ENCODE measurements at regions not wholly inside any gene's neighbourhood (a gene's known extent, or its start where the extent isn't known, plus 50 kb on each side); places are given as distances from the start of the nearest gene placed in this dataset.
"Not testable (repeated sequence)": the region's sequence is repeated elsewhere in the genome, so short reads cannot be mapped to it uniquely, and the experiment has no call there.

GRCh38 chr16:16937576-16937975 lies 533.2 kb downstream of the XYLT1 start:
- H3K9me3 ChIP-seq (ENCODE audit: low read depth, low read length): no peaks in the 10 kb centered on the region
- no peak for TF ChIP-seq CTCF (IDR thresholded peaks at IDR 0.05; ENCODE audit: extremely low read depth, low read depth, low read length)
- no peaks in the 10 kb centered on the region for H3K36me3 ChIP-seq (ENCODE audit: insufficient read depth, low read length)
- H4K20me1 ChIP-seq (ENCODE audit: insufficient read depth, low read length): no peaks in the 10 kb centered on the region
- no peaks in the 10 kb centered on the region for H3K27me3 ChIP-seq (ENCODE audit: insufficient read depth, low read length)
- no peak overlapping the region for H3K4me2 ChIP-seq (ENCODE audit: insufficient read depth, low read length)
- no peak overlapping the region for H2AFZ ChIP-seq (ENCODE audit: low read length)
- H3K79me2 ChIP-seq (ENCODE audit: insufficient read depth, low read length): no peaks in the 10 kb centered on the region
- DNase-seq (ENCODE audit: insufficient read length, low spot score, missing footprints): no peak
- H3K4me3 ChIP-seq (ENCODE audit: insufficient read depth, low read length): no peak overlapping the region
- no peaks in the 10 kb centered on the region for H3K4me1 ChIP-seq (ENCODE audit: insufficient read depth, low read length)
- H3K27ac ChIP-seq (ENCODE audit: low read depth, low read length): no peak overlapping the region

GRCh38 chr16:16938009-16938408 lies 532.8 kb downstream of the XYLT1 start:
- no peak for DNase-seq (ENCODE audit: insufficient read length, low spot score, missing footprints)

GRCh38 chr16:16938980-16939379 lies 531.8 kb downstream of the XYLT1 start:
- no peaks in the 10 kb centered on the region for H4K20me1 ChIP-seq (ENCODE audit: insufficient read depth, low read length)
- no peaks in the 10 kb centered on the region for H3K9me3 ChIP-seq (ENCODE audit: low read depth, low read length)
- no peak for TF ChIP-seq CTCF (IDR thresholded peaks at IDR 0.05; ENCODE audit: extremely low read depth, low read depth, low read length)
- no peak overlapping the region for H3K4me2 ChIP-seq (ENCODE audit: insufficient read depth, low read length)
- no peak overlapping the region for H3K4me3 ChIP-seq (ENCODE audit: insufficient read depth, low read length)
- H3K27me3 ChIP-seq (ENCODE audit: insufficient read depth, low read length): no peaks in the 10 kb centered on the region
- no peak overlapping the region for H3K27ac ChIP-seq (ENCODE audit: low read depth, low read length)
- no peaks in the 10 kb centered on the region for H3K36me3 ChIP-seq (ENCODE audit: insufficient read depth, low read length)
- H3K4me1 ChIP-seq (ENCODE audit: insufficient read depth, low read length): no peaks in the 10 kb centered on the region
- no peaks in the 10 kb centered on the region for H3K79me2 ChIP-seq (ENCODE audit: insufficient read depth, low read length)
- H2AFZ ChIP-seq (ENCODE audit: low read length): no peak overlapping the region
- no peak for DNase-seq (ENCODE audit: insufficient read length, low spot score, missing footprints)

More at GRCh38 chr16:16938009-16938408, 532.8 kb downstream of the XYLT1 start:
- no peak overlapping the region for H3K4me2 ChIP-seq (ENCODE audit: insufficient read depth, low read length)
- no peaks in the 10 kb centered on the region for H3K9me3 ChIP-seq (ENCODE audit: low read depth, low read length)
- H3K4me3 ChIP-seq (ENCODE audit: insufficient read depth, low read length): no peak overlapping the region
- H2AFZ ChIP-seq (ENCODE audit: low read length): no peak overlapping the region
- no peaks in the 10 kb centered on the region for H3K4me1 ChIP-seq (ENCODE audit: insufficient read depth, low read length)
- no peaks in the 10 kb centered on the region for H3K36me3 ChIP-seq (ENCODE audit: insufficient read depth, low read length)
- no peaks in the 10 kb centered on the region for H3K27me3 ChIP-seq (ENCODE audit: insufficient read depth, low read length)
- no peak for TF ChIP-seq CTCF (IDR thresholded peaks at IDR 0.05; ENCODE audit: extremely low read depth, low read depth, low read length)
- H3K79me2 ChIP-seq (ENCODE audit: insufficient read depth, low read length): no peaks in the 10 kb centered on the region
- no peaks in the 10 kb centered on the region for H4K20me1 ChIP-seq (ENCODE audit: insufficient read depth, low read length)
- no peak overlapping the region for H3K27ac ChIP-seq (ENCODE audit: low read depth, low read length)

- Histone ChIP-seq H3K27ac (ENCODE audit: low read depth, low read length) (no peak overlapping the region), H3K36me3 (ENCODE audit: insufficient read depth, low read length) (no peaks in the 10 kb centered on the region), H3K4me3 (ENCODE audit: insufficient read depth, low read length) (no peak overlapping the region), H3K79me2 (ENCODE audit: insufficient read depth, low read length) (no peaks in the 10 kb centered on the region), H4K20me1 (ENCODE audit: insufficient read depth, low read length) (no peaks in the 10 kb centered on the region), H3K27me3 (ENCODE audit: insufficient read depth, low read length) (no peaks in the 10 kb centered on the region), H3K4me1 (ENCODE audit: insufficient read depth, low read length) (no peaks in the 10 kb centered on the region), H2AFZ (ENCODE audit: low read length) (no peak overlapping the region), H3K9me3 (ENCODE audit: low read depth, low read length) (no peaks in the 10 kb centered on the region), H3K4me2 (ENCODE audit: insufficient read depth, low read length) (no peak overlapping the region)
- DNase-seq (ENCODE audit: insufficient read length, low spot score, missing footprints): no peak
- TF ChIP-seq CTCF (IDR thresholded peaks at IDR 0.05; ENCODE audit: extremely low read depth, low read depth, low read length): no peak
Observed at GRCh38 chr16:16940351-16940750, 530.4 kb downstream of the XYLT1 start.

GRCh38 chr16:16942849-16943248 lies 527.9 kb downstream of the XYLT1 start:
- not testable (repeated sequence) for H3K4me3 ChIP-seq (ENCODE audit: insufficient read depth, low read length); H4K20me1 ChIP-seq (ENCODE audit: insufficient read depth, low read length); H3K9me3 ChIP-seq (ENCODE audit: low read depth, low read length); H2AFZ ChIP-seq (ENCODE audit: low read length); H3K36me3 ChIP-seq (ENCODE audit: insufficient read depth, low read length); H3K79me2 ChIP-seq (ENCODE audit: insufficient read depth, low read length); H3K4me1 ChIP-seq (ENCODE audit: insufficient read depth, low read length); H3K27ac ChIP-seq (ENCODE audit: low read depth, low read length); DNase-seq (ENCODE audit: insufficient read length, low spot score, missing footprints); H3K4me2 ChIP-seq (ENCODE audit: insufficient read depth, low read length); H3K27me3 ChIP-seq (ENCODE audit: insufficient read depth, low read length)

All from osteoblast (primary cell).